H1 (cell line): ENCODE measurements at regions not wholly inside any gene's neighbourhood (a gene's known extent, or its start where the extent isn't known, plus 50 kb on each side); places are given as distances from the start of the nearest gene placed in this dataset.

ENCODE experiments used
- CTCF ChIA-PET: fragments of 300-600 bp; sonication (Branson Sonifier 250); formaldehyde crosslinking; loops from one replicate; lab custom pipeline; 2021; ENCODE audit not compliant: partially characterized antibody; lab: Charles Lee
- POLR2A ChIA-PET: fragments of 300-600 bp; sonication (Branson Sonifier 250); formaldehyde crosslinking; loops from one replicate; lab custom pipeline; 2021; ENCODE audit warnings: inconsistent platforms; ENCODE audit not compliant: partially characterized antibody; lab: Charles Lee
- DNase-seq, 2 experiments: peaks; one replicate each; pipeline versions ENCODE4 v3.0.0 to v3.0.0-alpha.2; 2010 to 2022; ENCODE audit warnings: low spot score in 2 of 2, low read depth in 1 of 2, mixed read lengths in 1 of 2
- FAIRE-seq: peaks from 2 replicates; lab custom pipeline; 2011; peaks lifted over from hg19 to GRCh38; lab: Jason Lieb, UNC
- H2AFZ ChIP-seq: 2 replicates; pipeline ENCODE4 v1.8.1; 2012; ENCODE audit warnings: low read length, inconsistent platforms
- H2AK5ac ChIP-seq: 2 replicates; pipeline ENCODE4 v1.6.1; 2013; ENCODE audit warnings: low read depth, low read length
- H2BK120ac ChIP-seq: replicated peaks from 2 replicates; pipeline ENCODE3; 2013; ENCODE audit warnings: low read depth, low read length, inconsistent platforms
- H2BK12ac ChIP-seq: 2 replicates; pipeline ENCODE4 v1.6.1; 2013; ENCODE audit warnings: low read depth, low read length
- H2BK15ac ChIP-seq: 2 replicates; pipeline ENCODE4 v1.6.1; 2013; ENCODE audit warnings: low read length
- H2BK20ac ChIP-seq: 2 replicates; pipeline ENCODE4 v1.6.1; 2013; ENCODE audit warnings: low read length
- H2BK5ac ChIP-seq: 2 replicates; pipeline ENCODE4 v1.6.1; 2013; ENCODE audit warnings: low read depth, low read length
- H3K14ac ChIP-seq: 2 replicates; pipeline ENCODE4 v1.6.1; 2013; ENCODE audit warnings: inconsistent platforms; ENCODE audit not compliant: insufficient read length
- H3K18ac ChIP-seq: 2 replicates; pipeline ENCODE4 v1.6.1; 2013; ENCODE audit warnings: low read length; ENCODE audit errors: extremely low read depth
- H3K23ac ChIP-seq: 2 replicates; pipeline ENCODE4 v1.6.1; 2013; ENCODE audit warnings: inconsistent platforms; ENCODE audit not compliant: insufficient read length
- H3K23me2 ChIP-seq: 2 replicates; pipeline ENCODE4 v1.6.1; 2013; ENCODE audit warnings: low read depth, low read length
- H3K27ac ChIP-seq: 2 replicates; pipeline ENCODE4 v1.6.1; 2011; ENCODE audit warnings: low read depth, low read length, inconsistent platforms
- H3K27me3 ChIP-seq, 4 experiments: replicated peaks in 1 of 4; 1 replicate in 1 of 4; 2 replicates in 3 of 4; pipeline versions ENCODE4 v1.6.1 to v1.8.1; 2011 to 2013; ENCODE audit warnings: low read length in 3 of 4, mild to moderate bottlenecking in 3 of 4, inconsistent platforms in 2 of 4, mixed read lengths in 2 of 4, moderate library complexity in 1 of 4; ENCODE audit not compliant: control insufficient read depth in 3 of 4, insufficient read depth in 3 of 4; ENCODE audit errors: extremely low read depth in 1 of 4
- H3K36me3 ChIP-seq, 4 experiments: 2 replicates each; pipeline versions ENCODE4 v1.6.1 to v1.8.1; 2011 to 2013; ENCODE audit warnings: mild to moderate bottlenecking in 4 of 4, low read length in 3 of 4, moderate library complexity in 2 of 4, control low read depth in 1 of 4, inconsistent platforms in 1 of 4; ENCODE audit not compliant: insufficient read depth in 4 of 4, control insufficient read depth in 2 of 4
- H3K4ac ChIP-seq: replicated peaks from 2 replicates; pipeline ENCODE3; 2013; ENCODE audit warnings: low read length, low read depth, mixed read lengths, inconsistent platforms; ENCODE audit not compliant: insufficient read length
- H3K4me1 ChIP-seq, 4 experiments: replicated peaks in 1 of 4; 1 replicate in 1 of 4; 2 replicates in 3 of 4; pipeline versions ENCODE4 v1.6.1 to v1.8.1; 2011 to 2013; ENCODE audit warnings: low read length in 3 of 4, inconsistent platforms in 2 of 4, mixed read lengths in 1 of 4; ENCODE audit not compliant: insufficient read depth in 4 of 4, control insufficient read depth in 3 of 4
- H3K4me2 ChIP-seq, 2 experiments: 2 replicates each; pipeline versions ENCODE4 v1.6.1 to v1.8.1; 2011 to 2013; ENCODE audit warnings: low read depth in 2 of 2, low read length in 2 of 2, control low read depth in 1 of 2, inconsistent platforms in 1 of 2, mild to moderate bottlenecking in 1 of 2; ENCODE audit not compliant: insufficient read depth in 1 of 2
- H3K4me3 ChIP-seq, 4 experiments: fragments of 200-600, 300-600 bp in 1 of 4; sonication (generic), shearing (Covaris generic), sonication (Bioruptor Twin) in 1 of 4; 2 replicates each; pipeline versions ENCODE4 v1.5.1 to v1.8.1; 2011 to 2016; ENCODE audit warnings: low read length in 4 of 4, low read depth in 3 of 4, control low read depth in 2 of 4, inconsistent platforms in 2 of 4, mild to moderate bottlenecking in 2 of 4, mixed read lengths in 1 of 4, moderate library complexity in 1 of 4; ENCODE audit not compliant: insufficient read depth in 2 of 4; ENCODE audit errors: extremely low read depth in 1 of 4
- H3K56ac ChIP-seq: replicated peaks from 2 replicates; pipeline ENCODE3; 2013; ENCODE audit warnings: low read depth, mild to moderate bottlenecking, mixed read lengths, low read length, inconsistent platforms; ENCODE audit not compliant: insufficient read length
- H3K79me1 ChIP-seq: 2 replicates; pipeline ENCODE4 v1.6.1; 2013; ENCODE audit warnings: low read depth, low read length, control low read depth
- H3K79me2 ChIP-seq, 2 experiments: 2 replicates each; pipeline versions ENCODE4 v1.6.1 to v1.8.1; 2012 to 2013; ENCODE audit warnings: low read length in 2 of 2, mild to moderate bottlenecking in 2 of 2, inconsistent platforms in 1 of 2; ENCODE audit not compliant: insufficient read depth in 2 of 2, control insufficient read depth in 1 of 2
- H3K9ac ChIP-seq, 4 experiments: replicated peaks in 1 of 4; 1 replicate in 1 of 4; 2 replicates in 3 of 4; pipeline versions ENCODE4 v1.6.1 to v1.8.1; 2011 to 2013; ENCODE audit warnings: low read depth in 3 of 4, low read length in 3 of 4, control low read depth in 2 of 4, mild to moderate bottlenecking in 2 of 4, moderate library complexity in 2 of 4, inconsistent platforms in 1 of 4; ENCODE audit errors: extremely low read depth in 1 of 4
- H3K9me3 ChIP-seq, 2 experiments: 2 replicates each; pipeline versions ENCODE4 v1.6.1 to v1.8.1; 2012 to 2013; ENCODE audit warnings: mild to moderate bottlenecking in 2 of 2, moderate library complexity in 2 of 2, control low read depth in 1 of 2, inconsistent platforms in 1 of 2, low read depth in 1 of 2, low read length in 1 of 2, mixed read lengths in 1 of 2; ENCODE audit not compliant: insufficient read depth in 2 of 2
- H4K20me1 ChIP-seq, 2 experiments: replicated peaks in 1 of 2; 2 replicates each; pipeline versions ENCODE3 to v1.8.1; 2011 to 2013; ENCODE audit warnings: inconsistent platforms in 2 of 2, low read length in 2 of 2, mild to moderate bottlenecking in 1 of 2; ENCODE audit not compliant: insufficient read depth in 2 of 2, control insufficient read depth in 1 of 2
- H4K5ac ChIP-seq: 2 replicates; pipeline ENCODE4 v1.6.1; 2013; ENCODE audit warnings: low read length, low read depth, mixed read lengths, inconsistent platforms; ENCODE audit not compliant: insufficient read length
- H4K8ac ChIP-seq: 2 replicates; pipeline ENCODE4 v1.8.0; 2013; ENCODE audit warnings: mild to moderate bottlenecking, moderate library complexity, low read length, inconsistent platforms; ENCODE audit not compliant: insufficient read depth; ENCODE audit errors: extremely low read depth
- H4K91ac ChIP-seq: replicated peaks from 2 replicates; pipeline ENCODE3; 2013; ENCODE audit warnings: low read length, mixed read lengths, inconsistent platforms; ENCODE audit not compliant: insufficient read length
- E2F6 ChIP-seq: IDR thresholded peaks from 2 replicates; pipeline ENCODE4 v1.6.1; 2012; ENCODE audit warnings: inconsistent platforms
- EGR1 ChIP-seq: IDR thresholded peaks from 2 replicates; pipeline ENCODE4 v1.6.1; 2011; ENCODE audit warnings: low read depth, low read length, borderline replicate concordance
- KDM4A ChIP-seq: IDR thresholded peaks from one replicate; pipeline ENCODE4 v1.7.1; 2012; ENCODE audit warnings: low read depth, mild to moderate bottlenecking, moderate library complexity, low read length, inconsistent platforms; ENCODE audit not compliant: severe bottlenecking
- KDM5A ChIP-seq: fragments of 200-600 bp; IDR thresholded peaks from 2 replicates; pipeline ENCODE4 v1.7.1; 2012; ENCODE audit warnings: mild to moderate bottlenecking, low read length, inconsistent platforms, mixed read lengths
- NANOG ChIP-seq: IDR thresholded peaks from 2 replicates; pipeline ENCODE4 v1.6.1; 2011; ENCODE audit warnings: low read length, low read depth, mild to moderate bottlenecking, inconsistent platforms; ENCODE audit not compliant: insufficient read depth, poor library complexity, severe bottlenecking
- NRF1 ChIP-seq: IDR thresholded peaks from 2 replicates; pipeline ENCODE4 v1.6.1; 2011; ENCODE audit warnings: mild to moderate bottlenecking, low read depth, low read length, improper control_type of control experiment
- USF2 ChIP-seq: IDR thresholded peaks from 2 replicates; pipeline ENCODE4 v1.6.1; 2011; ENCODE audit warnings: low read length, improper control_type of control experiment
- YY1 ChIP-seq: IDR thresholded peaks from 2 replicates; pipeline ENCODE4 v1.6.1; 2011; ENCODE audit warnings: low read depth, mild to moderate bottlenecking, low read length
- WGBS, 2 experiments: shearing (Covaris generic) in 1 of 2; methylation state at CpG; one replicate each; pipeline versions ENCODE4 v1.1.6 to v1.1.7; 2013 to 2015; ENCODE audit warnings: low lambda C conversion rate in 2 of 2, mixed read lengths in 2 of 2, inconsistent platforms in 1 of 2, low coverage in 1 of 2, missing lambda C conversion rate in 1 of 2; ENCODE audit not compliant: insufficient replicate concordance in 2 of 2, insufficient coverage in 1 of 2, insufficient read length in 1 of 2; ENCODE audit errors: extremely low coverage in 1 of 2, missing lambda C conversion rate in 1 of 2; 5-methylcytosine and 5-hydroxymethylcytosine counted together

GRCh38 chr10:85188770-85189484, 860.5 kb downstream of the CCSER2 start:
- Histone ChIP-seq H3K4me1 (no peaks in the 10 kb centered on the region), H3K4me2 (no peak overlapping the region), H2AFZ (no peak overlapping the region), H2AK5ac (no peak overlapping the region), H2BK20ac (no peak overlapping the region), H3K36me3 (no peaks in the 10 kb centered on the region), H3K23me2 (no peaks in the 10 kb centered on the region), H3K27ac (no peak overlapping the region)
- CTCF ChIA-PET, result interaction anchor here (0.6 to 1.3 kb wide), 2 partner anchors 13 to 163 kb away, joined by 4 read pairs; no protein-coding TSS in a partner anchor
- TF ChIP-seq KDM4A, result no peak
- TF ChIP-seq NRF1, result no peak
- TF ChIP-seq USF2, result no peak
- TF ChIP-seq YY1, result no peak
- no peak for TF ChIP-seq NANOG
- TF ChIP-seq E2F6, result no peak
- no peak for TF ChIP-seq EGR1
- TF ChIP-seq KDM5A, result no peak
- TF ChIP-seq, all 59 proteins: peak for 0
- Histone ChIP-seq H2BK5ac (no peak overlapping the region), H3K56ac (no peak overlapping the region), H3K27me3 (no peaks in the 10 kb centered on the region), H3K18ac (no peak overlapping the region), H3K9me3 (0 out of 4 replicates have a peak, but pooled peaks cover 0 to 2% of the 10 kb centered on the region in 2 experiments), H4K5ac (no peak overlapping the region), H2BK12ac (no peak overlapping the region), H4K20me1 (no peaks in the 10 kb centered on the region), H4K8ac (no peak overlapping the region), H3K79me1 (no peaks in the 10 kb centered on the region), H4K91ac (no peak overlapping the region), H2BK120ac (no peak overlapping the region), H3K4ac (no peak overlapping the region), H3K9ac (no peak overlapping the region), H3K4me3 (no peak overlapping the region), H3K14ac (no peak overlapping the region), H2BK15ac (no peak overlapping the region), H3K23ac (no peak overlapping the region), H3K79me2 (no peaks in the 10 kb centered on the region)
- POLR2A ChIA-PET, result no interaction called here
- WGBS, 2 experiments, result 87% methylated on average over 3 of the region's 3 CpGs; no CpG with 5 or more reads in 1 of the 2 experiments
- DNase-seq, result no peak
- no peak for FAIRE-seq
